ENCODE measurements at regions not wholly inside any gene's neighbourhood (a gene's known extent, or its start where the extent isn't known, plus 50 kb on each side); places are given as distances from the start of the nearest gene placed in this dataset.

- POLR2A ChIA-PET = no interaction called here
- CTCF ChIA-PET (ENCODE audit: unreplicated experiment) = no interaction called here
- Histone ChIP-seq H3K9me2 (ENCODE audit: insufficient read depth, low read length) (no peaks in the 10 kb centered on the region), H3K79me2 (ENCODE audit: insufficient read depth, low read depth, low read length) (no peaks in the 10 kb centered on the region), H3K4me2 (ENCODE audit: low read length) (no peak overlapping the region), H3K4me3 (ENCODE audit: low read depth, low read length, poor library complexity, severe bottlenecking) (no peak overlapping the region), H3K9me3 (ENCODE audit: low read length) (no peaks in the 10 kb centered on the region), H3K4me1 (ENCODE audit: insufficient read depth, low read length, poor library complexity, severe bottlenecking) (no peaks in the 10 kb centered on the region), H2AFZ (ENCODE audit: low read length) (no peak overlapping the region), H3K36me3 (ENCODE audit: insufficient read depth, low read length) (no peaks in the 10 kb centered on the region), H4K20me1 (ENCODE audit: insufficient read depth, low read length) (no peaks in the 10 kb centered on the region), H3K27ac (ENCODE audit: low read depth, low read length, poor library complexity, severe bottlenecking) (no peak overlapping the region)
- BruUV-seq (replicated peaks) = no TSS peak
- TF ChIP-seq EZH2phosphoT487 (IDR thresholded peaks at IDR 0.05; ENCODE audit: borderline replicate concordance, low read depth, low read length) = no peak
- no peak for TF ChIP-seq CTCF (conservative IDR thresholded peaks at IDR 0.05; ENCODE audit: low read length)
- no peak for DNase-seq (ENCODE audit: low spot score)
- intact Hi-C loops (cut with micrococcal nuclease; ENCODE audit: unreplicated experiment) = no loop called here
Measured at GRCh38 chr2:106041150-106041549, 153.0 kb downstream of the UXS1 start.

- intact Hi-C loops (cut with micrococcal nuclease; ENCODE audit: unreplicated experiment) = no loop called here
- Histone ChIP-seq H3K4me1 (ENCODE audit: insufficient read depth, low read length, poor library complexity, severe bottlenecking) (no peaks in the 10 kb centered on the region), H2AFZ (ENCODE audit: low read length) (no peak overlapping the region), H4K20me1 (ENCODE audit: insufficient read depth, low read length) (no peaks in the 10 kb centered on the region), H3K4me3 (ENCODE audit: low read depth, low read length, poor library complexity, severe bottlenecking) (no peak overlapping the region), H3K27ac (ENCODE audit: low read depth, low read length, poor library complexity, severe bottlenecking) (no peak overlapping the region), H3K79me2 (ENCODE audit: insufficient read depth, low read depth, low read length) (no peaks in the 10 kb centered on the region), H3K9me2 (ENCODE audit: insufficient read depth, low read length) (no peaks in the 10 kb centered on the region), H3K4me2 (ENCODE audit: low read length) (no peak overlapping the region), H3K9me3 (ENCODE audit: low read length) (no peaks in the 10 kb centered on the region), H3K36me3 (ENCODE audit: insufficient read depth, low read length) (no peaks in the 10 kb centered on the region)
- CTCF ChIA-PET (ENCODE audit: unreplicated experiment) = no interaction called here
- DNase-seq (ENCODE audit: low spot score) = no peak
- POLR2A ChIA-PET = interaction anchor here (0.6 kb wide), 1 partner anchor 377 kb away, joined by 5 read pairs; no protein-coding TSS in a partner anchor
- no TSS peak for BruUV-seq (replicated peaks)
- no peak for TF ChIP-seq EZH2phosphoT487 (IDR thresholded peaks at IDR 0.05; ENCODE audit: borderline replicate concordance, low read depth, low read length)
- no peak for TF ChIP-seq CTCF (conservative IDR thresholded peaks at IDR 0.05; ENCODE audit: low read length)
Measured at GRCh38 chr2:106039634-106040315, 154.3 kb downstream of the UXS1 start.

- ChIA-PET CTCF (ENCODE audit: unreplicated experiment) (no interaction called here), POLR2A (interaction anchor here (0.6 kb wide), 1 partner anchor 376 kb away, joined by 5 read pairs; no protein-coding TSS in a partner anchor)
- Histone ChIP-seq H3K4me3 (ENCODE audit: low read depth, low read length, poor library complexity, severe bottlenecking) (no peak overlapping the region), H3K4me2 (ENCODE audit: low read length) (no peak overlapping the region), H4K20me1 (ENCODE audit: insufficient read depth, low read length) (no peaks in the 10 kb centered on the region), H3K27ac (ENCODE audit: low read depth, low read length, poor library complexity, severe bottlenecking) (no peak overlapping the region), H3K79me2 (ENCODE audit: insufficient read depth, low read depth, low read length) (no peaks in the 10 kb centered on the region), H3K4me1 (ENCODE audit: insufficient read depth, low read length, poor library complexity, severe bottlenecking) (no peaks in the 10 kb centered on the region), H3K36me3 (ENCODE audit: insufficient read depth, low read length) (no peaks in the 10 kb centered on the region), H3K9me3 (ENCODE audit: low read length) (no peaks in the 10 kb centered on the region), H3K9me2 (ENCODE audit: insufficient read depth, low read length) (no peaks in the 10 kb centered on the region), H2AFZ (ENCODE audit: low read length) (no peak overlapping the region)
- DNase-seq (ENCODE audit: low spot score) = no peak
- no TSS peak for BruUV-seq (replicated peaks)
- intact Hi-C loops (cut with micrococcal nuclease; ENCODE audit: unreplicated experiment) = no loop called here
- TF ChIP-seq CTCF (conservative IDR thresholded peaks at IDR 0.05; ENCODE audit: low read length) (no peak), EZH2phosphoT487 (IDR thresholded peaks at IDR 0.05; ENCODE audit: borderline replicate concordance, low read depth, low read length) (no peak)
Measured at GRCh38 chr2:106038601-106039375, 155.3 kb downstream of the UXS1 start.
